GM10248 (cell line): ENCODE measurements at regions not wholly inside any gene's neighbourhood (a gene's known extent, or its start where the extent isn't known, plus 50 kb on each side); places are given as distances from the start of the nearest gene placed in this dataset.

Source experiments
- CTCF ChIA-PET: fragments of 300-600 bp; sonication (Branson Sonifier 250); formaldehyde crosslinking; extraction: SDS; loops from one replicate; lab custom pipeline; 2021; ENCODE audit warnings: antibody characterized with exemption; lab: Yijun Ruan, JAX
- POLR2A ChIA-PET: fragments of 350-650 bp; sonication (Branson Sonifier 250); formaldehyde crosslinking; extraction: SDS; loops from one replicate; lab custom pipeline; 2020; ENCODE audit warnings: antibody characterized with exemption; lab: Yijun Ruan, JAX
- DNase-seq: peaks from one replicate; pipeline ENCODE4 v3.0.0; 2012; ENCODE audit errors: extremely low spot score
- TF ChIP-seq, protein P1 (sequence below): IDR thresholded peaks from 2 replicates; pipeline ENCODE4 v1.5.1; 2012; ENCODE audit warnings: mild to moderate bottlenecking, low read depth; ENCODE audit errors: extremely low read depth, missing control alignments, control extremely low read depth

DNA sequence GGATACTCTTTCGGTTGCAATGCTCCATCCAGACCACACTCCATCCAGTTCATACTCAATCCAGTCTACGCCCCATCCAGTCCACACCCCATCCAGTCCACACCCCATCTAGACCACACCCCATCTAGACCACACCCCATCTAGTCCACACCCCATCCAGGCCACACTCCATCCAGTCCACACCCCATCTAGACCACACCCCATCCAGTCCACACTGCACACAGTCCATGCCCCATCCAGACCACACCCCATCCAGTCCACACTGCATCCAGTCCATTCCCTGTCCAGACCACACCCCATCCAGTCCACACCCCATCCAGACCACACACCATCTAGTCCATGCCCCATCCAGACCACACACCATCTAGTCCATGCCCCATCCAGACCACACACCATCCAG is 116.0 kb upstream of the RTL1 start:
- DNase-seq = no peak
- TF ChIP-seq, protein P1, sequence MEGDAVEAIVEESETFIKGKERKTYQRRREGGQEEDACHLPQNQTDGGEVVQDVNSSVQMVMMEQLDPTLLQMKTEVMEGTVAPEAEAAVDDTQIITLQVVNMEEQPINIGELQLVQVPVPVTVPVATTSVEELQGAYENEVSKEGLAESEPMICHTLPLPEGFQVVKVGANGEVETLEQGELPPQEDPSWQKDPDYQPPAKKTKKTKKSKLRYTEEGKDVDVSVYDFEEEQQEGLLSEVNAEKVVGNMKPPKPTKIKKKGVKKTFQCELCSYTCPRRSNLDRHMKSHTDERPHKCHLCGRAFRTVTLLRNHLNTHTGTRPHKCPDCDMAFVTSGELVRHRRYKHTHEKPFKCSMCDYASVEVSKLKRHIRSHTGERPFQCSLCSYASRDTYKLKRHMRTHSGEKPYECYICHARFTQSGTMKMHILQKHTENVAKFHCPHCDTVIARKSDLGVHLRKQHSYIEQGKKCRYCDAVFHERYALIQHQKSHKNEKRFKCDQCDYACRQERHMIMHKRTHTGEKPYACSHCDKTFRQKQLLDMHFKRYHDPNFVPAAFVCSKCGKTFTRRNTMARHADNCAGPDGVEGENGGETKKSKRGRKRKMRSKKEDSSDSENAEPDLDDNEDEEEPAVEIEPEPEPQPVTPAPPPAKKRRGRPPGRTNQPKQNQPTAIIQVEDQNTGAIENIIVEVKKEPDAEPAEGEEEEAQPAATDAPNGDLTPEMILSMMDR = no peak
- CTCF ChIA-PET = no interaction called here
- POLR2A ChIA-PET = no interaction called here

DNA sequence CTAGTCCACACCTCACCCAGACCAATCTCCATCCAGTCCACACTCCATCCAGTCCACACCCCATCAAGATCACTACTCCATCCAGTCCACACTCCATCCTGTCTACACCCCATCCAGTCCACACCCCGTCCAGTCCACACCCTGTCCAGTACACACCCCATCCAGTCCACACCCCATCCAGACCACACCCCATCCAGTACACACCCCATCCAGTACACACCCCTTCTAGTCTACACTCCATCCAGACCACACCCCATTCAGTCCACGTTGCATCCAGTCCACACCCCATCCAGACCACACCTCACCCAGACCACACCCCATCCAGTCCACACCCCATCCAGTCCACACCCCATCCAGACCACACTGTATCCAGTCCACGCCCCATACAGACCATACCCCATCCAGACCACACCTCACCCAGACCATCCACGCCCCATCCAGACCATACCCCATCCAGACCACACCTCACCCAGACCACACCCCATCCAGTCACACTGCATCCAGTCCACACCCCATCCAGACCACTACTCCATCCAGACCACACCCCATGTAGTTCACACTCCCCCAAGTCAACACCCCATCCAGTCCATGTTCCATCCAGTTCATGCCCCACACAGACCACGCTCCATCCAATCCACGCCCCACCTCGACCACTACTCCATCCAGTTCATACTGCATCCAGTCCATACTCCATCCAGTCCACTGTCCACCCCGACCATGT is 116.6 kb upstream of the RTL1 start:
- DNase-seq = no peak
- ChIA-PET CTCF (no interaction called here), POLR2A (no interaction called here)
- TF ChIP-seq, protein P1 = no peak

DNA sequence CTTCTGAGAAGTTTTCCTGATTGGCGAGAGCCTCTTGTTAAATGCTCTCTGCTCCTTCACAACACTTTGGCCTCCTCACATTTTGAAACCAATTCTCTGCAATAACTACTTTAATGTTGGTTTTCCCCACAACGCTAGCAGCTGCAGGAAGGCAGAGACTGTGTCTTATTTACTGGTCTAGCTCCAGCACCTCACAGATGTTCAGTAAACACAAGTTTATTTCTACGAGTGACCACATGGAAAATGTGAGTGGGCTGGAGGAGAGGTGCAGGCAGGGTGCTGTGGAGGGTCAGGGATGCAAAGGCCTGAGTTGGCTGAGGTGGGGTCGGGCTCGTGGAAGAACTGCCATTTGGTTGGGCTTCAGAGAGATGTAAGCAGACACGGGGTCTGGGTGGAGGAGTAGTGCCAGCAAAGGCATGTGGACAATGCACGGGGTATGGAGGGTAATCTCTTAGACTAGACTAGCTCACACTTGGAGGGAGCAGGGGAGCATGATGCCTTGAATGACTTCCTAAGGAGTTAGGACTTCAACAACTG is 117.4 kb upstream of the RTL1 start:
- POLR2A ChIA-PET = no interaction called here
- CTCF ChIA-PET = no interaction called here
- TF ChIP-seq, protein P1 = no peak
- no peak for DNase-seq

DNA sequence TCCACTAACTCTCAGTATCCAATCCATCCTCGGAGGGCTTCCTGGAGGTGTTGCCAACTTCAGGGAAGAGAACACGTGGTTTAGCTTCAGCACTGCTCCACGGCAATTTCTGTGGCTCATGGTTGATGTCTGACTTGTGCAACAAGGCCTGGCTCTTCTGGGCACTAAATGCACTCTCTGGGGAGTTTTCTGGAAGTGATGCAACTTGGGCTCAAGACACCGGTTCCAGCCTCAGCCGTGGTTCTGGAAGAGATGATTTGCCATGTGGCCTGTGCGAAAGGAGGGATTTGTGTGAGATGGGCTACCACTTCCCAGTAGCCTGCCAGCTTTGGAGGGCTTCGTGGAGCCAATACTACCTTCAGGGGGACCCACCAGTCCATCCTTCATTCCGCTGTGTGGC is 118.6 kb upstream of the RTL1 start:
- CTCF ChIA-PET = no interaction called here
- no peak for DNase-seq
- POLR2A ChIA-PET = no interaction called here
- TF ChIP-seq, protein P1 = no peak

DNA sequence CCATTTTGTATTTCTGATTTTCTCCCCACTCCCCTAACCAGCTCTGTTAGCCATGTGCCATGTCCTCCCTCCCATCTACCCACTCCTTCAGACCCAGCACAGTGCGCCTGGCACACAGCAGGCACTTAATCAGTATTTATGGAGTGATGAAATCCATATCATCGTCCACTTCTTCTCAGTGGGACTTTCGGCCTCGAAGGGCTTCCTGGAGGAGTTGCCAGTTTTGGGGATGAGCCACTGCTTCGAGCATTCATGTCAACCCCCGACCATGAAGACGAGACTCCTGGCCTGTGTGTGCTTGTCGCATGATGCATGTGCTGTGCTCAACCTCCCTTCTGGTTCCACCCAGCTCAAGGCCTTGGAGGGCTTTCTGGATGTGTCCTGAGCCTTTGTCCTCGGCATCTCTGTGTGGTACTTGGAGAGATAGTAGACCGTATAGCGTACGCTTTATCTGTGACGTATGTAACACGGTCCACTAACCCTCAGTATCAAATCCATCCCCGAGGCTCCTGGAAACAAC is 119.5 kb upstream of the RTL1 start:
- no peak for DNase-seq
- TF ChIP-seq, protein P1 = no peak
- ChIA-PET CTCF (no interaction called here), POLR2A (no interaction called here)

DNA sequence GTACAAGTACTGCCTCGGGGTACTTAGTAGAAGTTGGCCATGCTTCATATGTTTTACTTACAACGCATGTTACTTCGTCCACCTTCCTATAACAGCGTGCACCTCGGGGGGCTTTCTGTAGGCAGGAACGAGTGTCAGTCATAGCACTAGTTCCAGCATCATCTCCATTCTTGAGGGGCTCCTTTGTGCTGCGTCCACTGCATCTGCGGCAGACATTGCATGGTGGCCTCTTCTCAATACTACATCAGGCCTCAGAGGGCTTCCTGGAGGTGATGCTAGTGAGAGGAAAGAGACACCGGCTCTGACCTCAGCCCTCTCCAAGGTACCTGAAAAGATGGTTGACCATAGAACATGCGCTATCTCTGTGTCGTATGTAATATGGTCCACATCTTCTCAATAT is 121.2 kb upstream of the RTL1 start:
- TF ChIP-seq, protein P1 = no peak
- ChIA-PET POLR2A (no interaction called here), CTCF (no interaction called here)
- DNase-seq = no peak

DNA sequence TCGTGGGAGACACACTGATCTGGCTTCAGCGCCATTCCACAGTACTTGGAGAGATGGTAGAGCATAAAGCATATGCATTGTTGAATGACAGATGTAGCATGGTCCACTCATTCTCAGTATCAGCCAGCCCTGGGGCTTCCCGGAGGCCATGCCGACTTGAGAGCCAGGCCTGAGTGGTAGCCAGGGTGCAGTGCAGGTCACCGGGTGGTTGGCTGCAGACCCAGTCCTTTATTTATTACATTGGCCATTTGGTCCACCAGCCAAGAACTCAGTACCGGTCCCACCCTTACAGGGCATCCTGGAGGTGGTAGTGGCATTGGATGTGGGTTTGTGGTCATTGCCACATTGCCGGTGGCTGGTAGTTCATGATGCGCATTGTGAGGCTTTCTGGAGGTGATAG is 121.6 kb upstream of the RTL1 start:
- ChIA-PET CTCF (no interaction called here), POLR2A (no interaction called here)
- DNase-seq = no peak
- TF ChIP-seq, protein P1 = no peak
